ENCODE measurements at regions not wholly inside any gene's neighbourhood (a gene's known extent, or its start where the extent isn't known, plus 50 kb on each side); places are given as distances from the start of the nearest gene placed in this dataset.
A peak's percentile ranks its signal among the peaks of the same experiment; 100 is the strongest.

DNA sequence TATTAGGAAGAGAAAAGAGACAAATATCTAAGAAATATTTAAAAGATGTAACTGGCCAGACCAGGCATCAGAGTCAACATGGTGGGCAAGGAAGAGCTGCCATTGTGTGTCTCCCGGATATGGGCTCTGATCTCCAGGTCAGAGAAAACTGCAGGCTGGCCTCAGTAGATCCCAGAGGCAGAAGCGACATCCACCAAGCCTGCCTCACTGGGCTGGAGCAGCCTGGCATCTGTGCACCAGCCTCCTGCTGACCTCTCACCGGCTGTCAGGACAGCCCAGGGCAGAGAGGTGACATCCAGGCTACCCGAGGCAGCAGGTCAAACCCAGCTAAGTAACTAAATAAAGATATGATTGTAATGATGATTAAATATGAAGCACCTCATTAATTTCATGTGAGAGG lies 162.8 kb upstream of the TNRC6C start:
- peak; percentile 63 for DNase-seq (ENCODE audit: insufficient read length, low spot score, missing footprints)
- TF ChIP-seq, protein P1, sequence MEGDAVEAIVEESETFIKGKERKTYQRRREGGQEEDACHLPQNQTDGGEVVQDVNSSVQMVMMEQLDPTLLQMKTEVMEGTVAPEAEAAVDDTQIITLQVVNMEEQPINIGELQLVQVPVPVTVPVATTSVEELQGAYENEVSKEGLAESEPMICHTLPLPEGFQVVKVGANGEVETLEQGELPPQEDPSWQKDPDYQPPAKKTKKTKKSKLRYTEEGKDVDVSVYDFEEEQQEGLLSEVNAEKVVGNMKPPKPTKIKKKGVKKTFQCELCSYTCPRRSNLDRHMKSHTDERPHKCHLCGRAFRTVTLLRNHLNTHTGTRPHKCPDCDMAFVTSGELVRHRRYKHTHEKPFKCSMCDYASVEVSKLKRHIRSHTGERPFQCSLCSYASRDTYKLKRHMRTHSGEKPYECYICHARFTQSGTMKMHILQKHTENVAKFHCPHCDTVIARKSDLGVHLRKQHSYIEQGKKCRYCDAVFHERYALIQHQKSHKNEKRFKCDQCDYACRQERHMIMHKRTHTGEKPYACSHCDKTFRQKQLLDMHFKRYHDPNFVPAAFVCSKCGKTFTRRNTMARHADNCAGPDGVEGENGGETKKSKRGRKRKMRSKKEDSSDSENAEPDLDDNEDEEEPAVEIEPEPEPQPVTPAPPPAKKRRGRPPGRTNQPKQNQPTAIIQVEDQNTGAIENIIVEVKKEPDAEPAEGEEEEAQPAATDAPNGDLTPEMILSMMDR (IDR thresholded peaks at IDR 0.05; ENCODE audit: extremely low read depth, low read depth, low read length), result no peak
- Histone ChIP-seq H3K4me2 (ENCODE audit: insufficient read depth, low read length) (no peak overlapping the region), H3K36me3 (ENCODE audit: insufficient read depth, low read length) (no peaks in the 10 kb centered on the region), H3K27me3 (ENCODE audit: insufficient read depth, low read length) (peaks cover 3% of the 10 kb centered on the region), H2AFZ (ENCODE audit: low read length) (no peak overlapping the region), H3K4me1 (ENCODE audit: insufficient read depth, low read length) (peaks cover 9% of the 10 kb centered on the region), H3K27ac (ENCODE audit: low read depth, low read length) (no peak overlapping the region), H3K79me2 (ENCODE audit: insufficient read depth, low read length) (no peaks in the 10 kb centered on the region), H3K9me3 (ENCODE audit: low read depth, low read length) (no peaks in the 10 kb centered on the region), H3K4me3 (ENCODE audit: insufficient read depth, low read length) (no peak overlapping the region), H4K20me1 (ENCODE audit: insufficient read depth, low read length) (no peaks in the 10 kb centered on the region)

DNA sequence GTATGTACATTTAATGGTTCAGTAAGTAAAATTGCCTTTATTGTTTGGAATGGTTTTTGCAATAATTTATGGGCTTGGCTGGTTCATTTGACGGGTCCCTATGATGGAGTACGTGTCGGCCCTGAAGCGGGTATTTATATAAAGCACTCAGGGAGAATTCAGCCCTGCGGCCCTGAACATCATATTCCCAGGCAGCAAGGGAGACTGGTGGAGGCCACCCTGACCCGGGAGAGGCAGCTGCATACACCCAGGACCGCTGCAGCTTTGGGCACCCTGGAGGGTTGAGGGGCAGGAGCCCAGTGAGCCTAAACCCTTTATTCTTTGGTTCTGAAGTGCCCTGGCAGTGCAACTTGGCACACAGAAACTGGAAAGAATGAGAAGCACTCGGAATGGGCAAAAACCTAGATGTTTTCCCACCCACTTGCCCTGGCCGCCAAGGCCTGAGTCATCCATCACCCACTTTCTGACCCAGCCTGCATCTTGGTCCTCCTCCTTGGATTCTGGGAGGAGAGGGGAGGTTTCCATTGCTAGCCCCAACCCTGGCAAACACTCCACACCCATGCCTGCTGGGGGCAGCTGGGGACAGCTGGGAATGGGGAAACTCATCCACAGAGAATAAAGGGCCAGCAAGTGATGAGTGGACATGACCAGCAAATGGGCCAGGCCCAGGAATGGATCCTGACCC lies 162.2 kb upstream of the TNRC6C start:
- Histone ChIP-seq H3K4me2 (ENCODE audit: insufficient read depth, low read length) (peak overlapping the region; percentile 27), H2AFZ (ENCODE audit: low read length) (peak overlapping the region; percentile 63)

GRCh38 chr17:77798031-77798430 lies 160.5 kb upstream of the TNRC6C start:
- Histone ChIP-seq H3K4me3 (ENCODE audit: insufficient read depth, low read length) (no peak overlapping the region), H3K36me3 (ENCODE audit: insufficient read depth, low read length) (no peaks in the 10 kb centered on the region), H3K4me2 (ENCODE audit: insufficient read depth, low read length) (no peak overlapping the region), H3K4me1 (ENCODE audit: insufficient read depth, low read length) (peaks cover 9% of the 10 kb centered on the region), H3K9me3 (ENCODE audit: low read depth, low read length) (no peaks in the 10 kb centered on the region), H3K27ac (ENCODE audit: low read depth, low read length) (no peak overlapping the region), H3K79me2 (ENCODE audit: insufficient read depth, low read length) (no peaks in the 10 kb centered on the region), H4K20me1 (ENCODE audit: insufficient read depth, low read length) (no peaks in the 10 kb centered on the region), H2AFZ (ENCODE audit: low read length) (no peak overlapping the region), H3K27me3 (ENCODE audit: insufficient read depth, low read length) (peaks cover 19% of the 10 kb centered on the region)
- no peak for DNase-seq (ENCODE audit: insufficient read length, low spot score, missing footprints)
- TF ChIP-seq, protein P1 (IDR thresholded peaks at IDR 0.05; ENCODE audit: extremely low read depth, low read depth, low read length), result no peak

More for the DNA sequence above, 162.2 kb upstream of the TNRC6C start:
- Histone ChIP-seq H3K4me1 (ENCODE audit: insufficient read depth, low read length) (peaks cover 9% of the 10 kb centered on the region), H3K79me2 (ENCODE audit: insufficient read depth, low read length) (no peaks in the 10 kb centered on the region), H3K27ac (ENCODE audit: low read depth, low read length) (no peak overlapping the region), H3K4me3 (ENCODE audit: insufficient read depth, low read length) (no peak overlapping the region), H3K27me3 (ENCODE audit: insufficient read depth, low read length) (peaks cover 3% of the 10 kb centered on the region), H3K36me3 (ENCODE audit: insufficient read depth, low read length) (no peaks in the 10 kb centered on the region), H3K9me3 (ENCODE audit: low read depth, low read length) (no peaks in the 10 kb centered on the region), H4K20me1 (ENCODE audit: insufficient read depth, low read length) (no peaks in the 10 kb centered on the region)
- peak; percentile 93 for DNase-seq (ENCODE audit: insufficient read length, low spot score, missing footprints)
- TF ChIP-seq, protein P1 (IDR thresholded peaks at IDR 0.05; ENCODE audit: extremely low read depth, low read depth, low read length), result no peak

- H2AFZ ChIP-seq (ENCODE audit: low read length), result no peak overlapping the region
- TF ChIP-seq, protein P1 (IDR thresholded peaks at IDR 0.05; ENCODE audit: extremely low read depth, low read depth, low read length), result no peak
- H3K27ac ChIP-seq (ENCODE audit: low read depth, low read length), result no peak overlapping the region
- no peaks in the 10 kb centered on the region for H3K9me3 ChIP-seq (ENCODE audit: low read depth, low read length)
- no peaks in the 10 kb centered on the region for H4K20me1 ChIP-seq (ENCODE audit: insufficient read depth, low read length)
- no peak overlapping the region for H3K4me3 ChIP-seq (ENCODE audit: insufficient read depth, low read length)
- H3K79me2 ChIP-seq (ENCODE audit: insufficient read depth, low read length), result no peaks in the 10 kb centered on the region
- no peaks in the 10 kb centered on the region for H3K36me3 ChIP-seq (ENCODE audit: insufficient read depth, low read length)
- peaks cover 22% of the 10 kb centered on the region for H3K27me3 ChIP-seq (ENCODE audit: insufficient read depth, low read length)
- peaks cover 9% of the 10 kb centered on the region for H3K4me1 ChIP-seq (ENCODE audit: insufficient read depth, low read length)
- DNase-seq (ENCODE audit: insufficient read length, low spot score, missing footprints), result no peak
- H3K4me2 ChIP-seq (ENCODE audit: insufficient read depth, low read length), result no peak overlapping the region
These were observed 160.0 kb upstream of the TNRC6C start for GRCh38 chr17:77798481-77798880.
